HL-60/S4 (cell line): ENCODE measurements at regions not wholly inside any gene's neighbourhood (a gene's known extent, or its start where the extent isn't known, plus 50 kb on each side); places are given as distances from the start of the nearest gene placed in this dataset.
"Not testable (repeated sequence)": the region's sequence is repeated elsewhere in the genome, so short reads cannot be mapped to it uniquely, and the experiment has no call there.

Experiments
- in situ Hi-C: fragments of 300-500 bp; cut with MboI; formaldehyde crosslinking; loops from 2 replicates; pipeline ENCODE4 v1.14.3; 2022; ENCODE audit warnings: low sequenced_read_pairs

GRCh38 chr20:40889266-40889665 lies 139.4 kb upstream of the TOP1 start:
- in situ Hi-C loops = not testable (repeated sequence)

GRCh38 chr20:40890181-40890580 lies 138.4 kb upstream of the TOP1 start:
- in situ Hi-C loops = no loop called here

GRCh38 chr20:40890635-40891034 lies 138.0 kb upstream of the TOP1 start:
- in situ Hi-C loops = no loop called here

GRCh38 chr20:40891351-40891750 lies 137.3 kb upstream of the TOP1 start:
- in situ Hi-C loops = no loop called here

- in situ Hi-C loops = no loop called here
These were observed 136.0 kb upstream of the TOP1 start for GRCh38 chr20:40892642-40893041.

GRCh38 chr20:40893610-40894236 lies 134.9 kb upstream of the TOP1 start:
- in situ Hi-C loops = no loop called here

GRCh38 chr20:40894237-40894630 lies 134.4 kb upstream of the TOP1 start:
- in situ Hi-C loops = no loop called here

- in situ Hi-C loops = no loop called here
These were observed 133.4 kb upstream of the TOP1 start for GRCh38 chr20:40895182-40895581.

GRCh38 chr20:40896814-40897700 lies 131.6 kb upstream of the TOP1 start:
- in situ Hi-C loops = no loop called here

- in situ Hi-C loops = no loop called here
These were observed 129.3 kb upstream of the TOP1 start for GRCh38 chr20:40899344-40899743.

- in situ Hi-C loops = no loop called here
These were observed 127.9 kb upstream of the TOP1 start for GRCh38 chr20:40900666-40901215.

- in situ Hi-C loops = no loop called here
These were observed 126.0 kb upstream of the TOP1 start for GRCh38 chr20:40902661-40903060.

GRCh38 chr20:40908309-40908708 lies 120.3 kb upstream of the TOP1 start:
- in situ Hi-C loops = no loop called here

GRCh38 chr20:40909489-40909888 lies 119.1 kb upstream of the TOP1 start:
- in situ Hi-C loops = not testable (repeated sequence)

GRCh38 chr20:40910436-40910835 lies 118.2 kb upstream of the TOP1 start:
- in situ Hi-C loops = not testable (repeated sequence)

GRCh38 chr20:40911152-40911551 lies 117.5 kb upstream of the TOP1 start:
- in situ Hi-C loops = not testable (repeated sequence)

- in situ Hi-C loops = no loop called here
These were observed 115.1 kb upstream of the TOP1 start for GRCh38 chr20:40913224-40914185.

- in situ Hi-C loops = no loop called here
These were observed 112.9 kb upstream of the TOP1 start for GRCh38 chr20:40915756-40916155.

GRCh38 chr20:40916276-40916675 lies 112.3 kb upstream of the TOP1 start:
- in situ Hi-C loops = no loop called here

GRCh38 chr20:40920291-40920690 lies 108.3 kb upstream of the TOP1 start:
- in situ Hi-C loops = no loop called here

GRCh38 chr20:40922865-40923264 lies 105.8 kb upstream of the TOP1 start:
- in situ Hi-C loops = no loop called here
